Bone marrow (tissue), 2 donors: ENCODE measurements at regions not wholly inside any gene's neighbourhood (a gene's known extent, or its start where the extent isn't known, plus 50 kb on each side); places are given as distances from the start of the nearest gene placed in this dataset.
"Not testable (repeated sequence)": the region's sequence is repeated elsewhere in the genome, so short reads cannot be mapped to it uniquely, and the experiment has no call there.

ENCODE experiments used
- DNase-seq, 2 donors: peaks; one replicate each; lab custom pipeline; 2025; lab: John Stamatoyannopoulos, UW

DNA sequence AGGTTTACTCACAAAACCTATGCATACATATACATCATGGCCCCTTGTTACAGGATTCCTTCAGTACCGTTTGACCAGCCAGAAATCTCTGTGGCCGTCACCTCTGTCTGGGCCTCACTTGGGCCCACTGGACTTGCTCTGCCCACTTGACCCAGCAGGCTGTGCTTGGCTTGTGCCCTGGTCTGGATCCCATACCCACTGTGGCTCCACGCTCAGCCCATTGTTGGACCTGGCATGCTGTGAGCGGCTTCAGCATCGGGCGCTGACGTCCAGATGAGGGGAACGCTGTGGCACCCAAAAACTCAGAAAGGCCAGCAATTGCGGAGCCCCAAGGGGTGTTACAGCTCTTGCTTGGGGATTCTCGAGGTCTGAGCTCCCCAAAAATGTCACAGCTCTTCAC is 733.6 kb downstream of the PLOD2 start:
- DNase-seq: no peak

DNA sequence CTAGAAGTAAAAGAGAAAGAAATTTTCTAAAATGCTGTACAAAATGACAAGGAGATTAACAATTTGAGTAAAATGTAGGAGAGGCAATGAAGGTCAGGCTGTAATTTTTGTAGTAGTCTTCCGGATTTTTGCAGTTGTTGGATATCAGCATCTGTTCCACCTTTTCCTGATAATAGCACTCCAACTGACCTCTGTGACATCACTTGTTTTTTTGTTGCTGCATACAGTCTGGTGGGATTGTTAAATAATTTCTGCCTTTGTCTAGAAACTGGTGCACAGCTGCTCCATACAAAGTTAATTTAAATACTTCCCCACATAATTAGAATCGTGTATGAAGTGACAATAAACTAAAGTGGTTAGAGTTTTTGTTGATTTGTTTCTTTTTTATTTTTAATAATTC is 731.4 kb downstream of the PLOD2 start:
- no peak for DNase-seq

DNA sequence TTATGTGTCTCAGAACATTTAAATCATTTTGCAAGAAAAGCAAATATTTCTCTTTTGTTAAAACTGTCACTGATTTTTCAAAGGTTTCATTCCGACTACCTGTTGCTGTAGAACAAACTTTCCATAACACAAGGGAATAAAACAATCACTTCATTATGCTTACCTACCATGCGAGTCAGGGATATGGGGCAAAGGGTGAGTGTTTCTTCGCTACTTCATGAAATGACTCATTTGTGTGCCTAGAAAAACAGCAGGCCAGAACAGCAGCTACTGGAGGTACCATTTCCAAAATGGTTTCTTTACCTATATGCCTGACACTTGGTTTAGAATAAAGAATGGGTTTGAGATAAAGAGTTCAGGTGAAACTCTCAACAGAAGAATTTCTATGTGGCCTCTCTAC is 712.5 kb downstream of the PLOD2 start:
- DNase-seq: no peak

DNA sequence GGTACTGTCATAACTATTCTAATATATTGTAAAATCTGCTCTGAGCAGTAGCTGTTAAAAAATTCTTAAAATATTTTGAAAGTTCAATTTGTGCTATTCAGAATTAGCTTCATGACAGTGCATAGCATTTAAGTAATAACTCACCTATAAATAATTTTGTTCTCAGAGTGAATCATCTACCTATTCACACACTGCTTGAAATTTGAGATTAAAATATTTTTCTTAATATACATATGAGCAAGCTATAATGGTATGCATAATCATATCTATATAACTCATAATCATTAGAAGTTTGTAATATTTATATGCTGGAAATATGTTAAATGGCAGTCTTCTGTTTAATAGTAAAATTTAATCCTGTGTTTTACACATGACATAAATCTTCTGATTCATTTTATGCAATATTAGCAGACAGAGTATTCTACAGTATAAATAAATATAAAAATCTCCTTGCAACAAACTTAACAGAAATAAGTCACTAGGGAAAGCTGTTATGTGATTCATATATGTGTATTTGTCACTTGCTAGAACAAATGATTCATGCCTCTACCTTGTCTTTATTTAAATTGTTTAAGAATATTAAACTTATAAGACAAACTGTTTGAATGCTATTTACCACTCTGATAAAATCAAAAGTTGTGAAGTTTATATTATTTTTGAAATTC is 710.8 kb downstream of the PLOD2 start:
- no peak for DNase-seq

DNA sequence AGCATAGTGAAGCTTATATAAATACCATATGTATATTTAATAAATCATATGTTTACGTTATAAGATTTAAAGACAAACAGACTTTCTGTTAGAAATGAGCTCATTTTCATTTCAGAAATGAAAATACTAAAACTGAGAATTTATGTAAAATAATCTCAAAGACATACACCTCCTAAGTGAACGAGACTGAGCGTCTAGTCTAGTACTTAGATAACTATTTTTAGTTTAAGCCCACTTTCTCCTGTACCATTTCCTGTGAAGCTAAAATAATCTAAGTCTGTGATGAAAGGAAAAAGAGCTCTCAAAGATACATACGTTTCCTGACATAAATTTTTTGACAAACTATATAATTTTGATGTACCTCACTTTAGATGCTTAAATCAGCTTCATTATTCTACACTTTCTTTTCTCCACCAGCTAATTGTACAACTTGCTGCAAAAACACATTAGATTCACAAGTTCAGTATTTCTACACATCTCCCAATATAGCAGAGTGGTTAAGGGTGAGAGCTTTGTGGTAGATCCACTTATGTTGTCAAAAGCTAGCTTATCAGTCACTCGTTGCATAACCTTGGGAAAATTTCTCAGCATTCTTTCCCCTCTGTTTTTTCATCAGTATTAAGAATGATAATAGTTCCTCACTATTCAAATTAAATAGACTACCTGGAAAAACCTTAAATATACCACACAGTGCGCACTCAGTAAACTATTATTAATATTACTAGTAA is 703.0 kb downstream of the PLOD2 start:
- no peak for DNase-seq

DNA sequence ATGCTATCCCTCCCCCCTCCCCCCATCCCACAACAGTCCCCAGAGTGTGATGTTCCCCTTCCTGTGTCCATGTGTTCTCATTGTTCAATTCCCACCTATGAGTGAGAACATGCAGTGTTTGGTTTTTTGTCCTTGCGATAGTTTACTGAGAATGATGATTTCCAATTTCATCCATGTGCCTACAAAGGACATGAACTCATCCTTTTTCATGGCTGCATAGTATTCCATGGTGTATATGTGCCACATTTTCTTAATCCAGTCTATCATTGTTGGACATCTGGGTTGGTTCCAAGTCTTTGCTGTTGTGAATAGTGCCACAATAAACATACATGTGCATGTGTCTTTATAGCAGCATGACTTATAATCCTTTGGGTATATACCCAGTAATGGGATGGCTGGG is 701.3 kb downstream of the PLOD2 start:
- DNase-seq: not testable (repeated sequence)

DNA sequence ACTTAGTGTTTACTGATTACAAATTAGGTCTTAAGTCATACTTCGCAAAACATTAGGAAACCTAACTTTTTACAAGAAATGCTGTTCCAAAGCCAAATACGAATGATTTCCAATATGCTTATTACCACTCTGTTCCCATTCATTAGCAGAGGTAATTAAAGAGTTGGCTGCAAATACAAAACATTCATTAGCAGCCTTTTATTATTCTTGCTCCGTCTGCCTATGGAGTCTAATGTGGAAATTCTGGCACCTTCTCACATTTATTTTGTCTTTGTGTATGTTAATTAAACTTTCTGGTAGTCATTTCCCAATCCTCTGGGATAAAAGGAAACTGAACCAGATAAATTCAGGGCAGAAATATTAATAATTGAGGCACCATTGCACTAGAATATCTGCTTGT is 689.0 kb downstream of the PLOD2 start:
- DNase-seq: no peak

DNA sequence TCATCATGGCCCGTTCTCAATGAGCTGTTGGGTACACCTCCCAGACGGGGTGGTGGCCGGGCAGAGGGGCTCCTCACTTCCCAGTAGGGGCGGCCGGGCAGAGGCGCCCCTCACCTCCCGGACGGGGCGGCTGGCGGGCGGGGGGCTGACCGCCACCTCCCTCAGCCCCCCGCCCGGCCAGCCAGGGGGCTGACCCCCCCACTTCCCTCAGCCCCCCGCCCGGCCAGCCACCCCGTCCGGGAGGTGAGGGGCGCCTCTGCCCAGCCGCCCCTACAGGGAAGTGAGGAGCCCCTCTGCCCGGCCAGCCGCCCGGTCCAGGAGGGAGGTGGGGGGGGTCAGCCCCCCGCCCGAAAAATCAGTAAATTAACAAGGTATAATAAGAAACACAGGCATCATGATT is 678.2 kb downstream of the PLOD2 start:
- DNase-seq: not testable (repeated sequence)

DNA sequence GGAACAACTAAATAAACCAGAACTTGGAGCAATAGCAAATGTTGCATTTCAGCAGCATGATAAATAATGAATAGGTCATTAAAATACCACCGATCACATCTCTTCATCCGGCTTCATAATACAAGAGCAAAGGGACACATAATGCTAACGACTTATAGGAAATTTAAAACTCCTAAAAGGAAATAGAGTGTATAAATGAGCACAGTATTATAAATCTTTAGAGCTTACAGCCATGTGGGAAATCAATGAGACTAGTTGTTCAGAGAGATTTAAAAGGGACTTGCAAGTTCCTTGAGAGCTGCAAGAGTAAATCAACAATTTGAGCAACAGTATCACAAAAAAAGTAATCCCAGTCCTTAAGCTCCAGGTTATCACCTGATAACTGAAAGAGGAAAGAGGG is 677.0 kb downstream of the PLOD2 start:
- DNase-seq: no peak

DNA sequence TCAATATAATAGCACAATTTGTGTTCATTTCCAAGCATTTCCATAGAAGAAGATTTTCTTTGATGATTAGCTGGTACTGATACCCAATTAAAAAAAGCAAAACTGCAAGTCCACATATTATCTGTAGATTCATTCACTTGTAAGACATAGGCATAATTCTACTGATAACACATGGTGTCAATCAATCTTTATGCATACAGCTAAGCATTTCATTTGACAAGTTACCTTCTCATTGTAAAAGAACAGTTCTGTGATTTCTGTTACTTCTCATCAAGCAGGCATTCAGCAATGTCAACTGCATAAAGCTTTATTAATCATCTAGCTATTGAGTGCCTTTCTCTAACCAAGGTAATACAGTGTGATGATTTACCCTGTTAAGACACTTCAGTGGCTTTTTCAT is 672.0 kb downstream of the PLOD2 start:
- no peak for DNase-seq

DNA sequence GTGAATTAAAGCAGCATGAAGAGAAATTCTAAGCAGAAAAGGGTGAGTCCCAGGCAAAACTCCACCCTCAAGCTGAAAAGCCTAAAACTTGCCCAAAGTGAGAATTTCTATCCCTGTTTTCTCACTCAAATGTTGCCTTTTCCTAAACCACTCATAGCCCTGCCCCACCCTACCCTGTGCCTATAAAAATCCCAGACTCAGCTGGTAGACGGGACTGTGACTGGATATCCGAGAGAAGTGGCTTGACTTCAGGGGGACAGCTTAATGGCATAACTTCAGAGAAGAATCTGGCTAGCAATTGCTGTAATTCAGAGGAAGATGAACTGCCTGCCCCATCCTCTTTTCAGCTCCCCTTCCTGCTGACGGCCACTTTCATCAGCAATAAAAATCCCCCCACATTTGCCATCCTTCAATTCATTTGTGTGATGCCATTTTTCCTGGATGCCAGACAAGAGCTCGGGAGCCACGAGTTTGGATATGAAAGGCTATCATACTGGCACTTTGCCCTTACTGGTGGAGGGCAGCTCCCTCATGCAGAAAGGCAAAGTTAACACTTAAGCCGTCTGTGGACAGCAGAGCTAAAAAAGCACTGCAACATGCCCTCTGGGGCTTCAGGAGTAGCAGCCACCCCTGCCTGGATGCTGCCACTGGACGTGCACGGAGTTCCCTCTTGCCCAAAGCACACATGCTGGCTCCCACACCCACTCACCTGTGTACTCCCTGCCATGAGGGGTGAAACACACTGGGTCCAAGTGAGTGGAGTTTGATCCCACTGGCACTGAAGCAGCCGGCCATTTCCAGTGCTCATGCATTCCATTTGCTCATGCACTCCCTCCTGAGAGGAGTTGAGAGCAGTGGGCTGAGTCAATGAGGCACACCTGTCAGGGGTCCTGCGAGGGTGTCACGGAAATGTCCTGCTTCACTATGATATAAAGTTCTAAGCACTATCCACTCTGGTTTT is 670.6 kb downstream of the PLOD2 start:
- no peak for DNase-seq

DNA sequence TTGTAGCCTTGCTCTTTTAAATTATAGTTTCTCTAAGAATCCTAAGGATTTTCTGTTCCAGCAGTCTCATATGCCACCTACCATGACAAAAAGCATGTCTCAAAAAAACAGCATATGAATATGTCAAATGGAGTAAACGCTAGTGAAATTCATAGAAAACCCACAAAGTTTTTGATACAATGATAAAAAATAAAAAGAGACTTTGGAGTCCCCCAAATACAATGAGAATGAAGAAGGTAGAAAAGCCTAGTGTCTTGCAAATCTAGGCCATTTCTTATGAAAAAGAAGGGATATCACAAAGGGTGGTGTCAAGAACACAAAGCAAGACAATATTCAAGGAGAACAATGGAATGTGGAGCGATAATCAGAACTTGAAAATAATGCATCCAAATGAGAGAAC is 668.5 kb downstream of the PLOD2 start:
- no peak for DNase-seq

DNA sequence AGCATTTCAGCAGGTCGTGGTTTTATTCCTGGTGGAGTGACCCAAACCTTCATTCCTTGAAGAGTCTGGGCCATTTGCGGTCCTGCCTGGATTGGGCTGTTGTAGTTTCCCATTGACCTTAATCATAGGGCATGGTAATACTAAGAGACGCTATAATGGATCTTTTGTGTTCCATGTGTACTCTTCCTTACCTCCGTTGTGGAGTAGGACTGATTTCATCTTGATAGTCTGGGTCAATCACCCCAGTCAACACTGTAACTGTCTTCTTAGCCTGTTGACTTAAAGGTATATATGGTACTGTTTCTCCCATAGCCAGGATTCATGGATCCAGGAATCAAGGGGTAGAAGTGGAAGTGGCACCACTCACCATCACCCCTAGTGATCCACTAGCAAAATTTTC is 643.6 kb downstream of the PLOD2 start:
- not testable (repeated sequence) for DNase-seq

DNA sequence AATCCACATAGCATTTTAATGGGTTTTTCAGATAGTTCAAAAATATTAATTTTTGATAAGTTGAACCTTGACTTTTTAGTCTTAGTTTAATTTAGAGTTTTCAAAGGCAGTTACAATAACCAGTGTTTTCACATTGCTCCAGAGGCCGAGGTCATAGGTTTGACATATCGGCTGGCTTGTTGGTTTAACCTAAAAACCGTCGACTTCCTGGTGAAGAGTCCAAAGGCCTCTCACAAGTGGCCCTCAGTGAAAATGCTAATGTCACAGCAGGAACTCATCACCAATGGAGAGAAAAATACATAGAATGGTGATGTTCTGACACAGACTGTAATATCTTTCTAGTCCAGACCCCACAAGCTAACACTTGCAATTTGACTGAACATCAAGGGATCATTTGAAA is 642.3 kb downstream of the PLOD2 start:
- DNase-seq: no peak

DNA sequence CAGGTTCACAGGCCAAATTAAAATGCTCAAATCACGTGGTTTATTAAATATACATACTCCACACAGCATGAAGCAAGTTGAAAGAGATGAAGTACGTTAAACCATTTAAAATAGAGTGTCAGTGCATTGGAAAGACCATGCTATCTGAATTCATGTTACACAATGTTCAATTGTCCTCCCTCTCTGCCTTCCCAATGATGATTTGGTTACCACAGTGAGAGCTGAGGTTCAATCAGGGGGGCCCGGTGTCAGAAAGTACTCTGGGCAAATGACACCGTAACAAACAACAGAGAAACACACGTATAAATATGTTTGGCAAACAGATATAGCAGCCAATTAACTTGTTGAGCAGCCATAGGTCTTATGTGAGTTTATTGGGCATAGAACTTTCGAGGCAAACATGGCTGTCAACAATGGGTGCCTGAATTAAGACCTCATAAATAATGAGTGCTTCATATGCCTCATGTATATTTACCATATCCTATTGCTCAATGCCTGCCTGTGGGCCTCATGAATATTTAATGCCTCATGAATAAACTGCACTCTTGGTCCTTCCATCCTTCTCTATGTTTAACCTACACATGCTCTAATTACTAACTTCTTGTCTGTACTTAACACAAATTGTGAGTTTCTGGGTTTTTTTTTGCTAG is 641.5 kb downstream of the PLOD2 start:
- DNase-seq: no peak

DNA sequence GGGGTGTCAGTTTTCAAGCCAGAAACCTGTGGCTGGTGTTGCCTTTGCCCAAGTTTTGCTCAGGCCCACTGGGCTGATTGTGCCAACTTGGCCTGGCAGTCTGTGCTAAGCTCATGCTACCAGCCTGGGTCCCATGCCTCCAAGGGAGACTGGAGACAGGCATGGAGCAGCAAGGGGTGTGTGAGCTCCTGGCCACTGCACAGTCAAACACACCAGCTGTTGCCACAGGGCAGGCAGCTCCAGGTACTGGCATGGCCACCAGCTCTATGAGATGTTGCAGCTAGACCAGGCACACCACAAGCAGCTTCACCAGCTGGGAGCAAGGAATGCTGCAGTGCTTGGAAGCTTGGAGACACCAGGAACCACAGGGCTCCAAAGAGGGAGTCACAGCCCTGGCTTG is 638.8 kb downstream of the PLOD2 start:
- DNase-seq: no peak

DNA sequence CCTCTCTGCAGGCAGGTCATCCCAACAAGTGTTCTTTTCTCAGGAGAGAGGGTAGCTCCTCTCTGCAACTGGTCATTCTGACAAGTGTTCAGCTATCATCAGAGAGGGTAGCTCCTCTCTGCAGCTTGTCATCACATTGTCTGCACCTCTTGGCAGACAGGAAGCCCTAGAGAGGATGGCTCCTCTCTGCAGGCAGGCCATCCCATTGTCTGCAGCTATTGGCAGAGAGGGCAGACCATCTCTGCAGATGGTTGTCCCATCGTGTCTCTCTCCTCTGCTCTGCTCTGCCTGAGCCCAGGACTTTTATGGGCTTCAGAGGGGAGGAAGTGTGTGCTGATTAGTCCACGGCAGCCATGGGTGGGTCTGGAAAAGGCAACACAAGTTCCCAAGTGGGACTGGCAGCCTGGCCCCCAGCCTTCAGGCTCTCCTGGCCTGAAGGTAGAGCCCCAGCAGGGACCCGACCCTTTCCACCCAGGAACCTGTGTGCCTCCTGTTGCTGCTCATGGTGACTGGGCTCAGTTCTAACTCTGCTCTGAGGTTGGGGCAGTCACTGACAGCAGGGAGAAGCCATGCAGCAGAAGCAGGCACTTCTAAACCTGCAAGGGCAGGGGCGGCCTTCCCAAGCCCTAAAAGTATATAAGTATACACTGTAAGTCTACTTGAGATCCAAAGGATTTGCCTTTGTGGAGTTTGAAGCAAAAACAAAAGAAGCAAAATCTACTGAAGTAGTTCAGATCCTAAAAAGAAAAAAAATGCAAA is 637.9 kb downstream of the PLOD2 start:
- DNase-seq: no peak

DNA sequence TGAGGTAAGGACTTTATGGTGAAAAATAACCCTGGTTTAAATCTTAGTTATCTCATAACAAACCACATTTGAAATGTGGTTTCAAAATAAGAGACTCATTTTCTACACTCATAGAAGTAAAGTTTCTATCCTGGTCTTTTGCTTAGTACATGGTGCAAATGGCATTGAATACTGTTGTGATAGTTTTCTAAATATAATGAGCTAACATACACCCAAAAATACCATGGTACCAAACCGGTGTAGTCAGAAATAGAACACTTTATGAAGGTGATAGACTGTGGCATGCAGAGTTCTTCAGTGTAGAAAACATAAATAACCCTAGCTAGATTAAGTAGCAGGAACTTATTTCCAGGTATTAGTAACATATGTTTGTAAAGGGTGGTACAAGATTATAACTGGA is 629.4 kb downstream of the PLOD2 start:
- DNase-seq: no peak

DNA sequence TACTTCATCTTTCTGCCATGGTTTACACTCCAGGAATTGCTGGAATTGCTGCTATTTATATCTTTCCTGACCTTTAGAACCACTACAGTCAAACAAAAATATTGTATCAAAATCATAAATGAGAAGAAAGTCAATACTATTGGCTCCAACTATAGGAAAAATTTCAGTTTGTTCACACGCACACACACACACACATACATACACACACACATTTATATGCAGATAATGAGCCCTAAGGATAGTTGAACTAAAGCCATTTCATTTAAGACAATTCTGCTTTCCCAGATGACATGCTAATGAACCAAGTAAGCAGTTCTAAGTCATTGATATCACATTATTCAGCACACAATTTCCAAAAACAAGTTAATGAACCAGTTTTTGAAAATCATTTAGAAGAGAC is 627.3 kb downstream of the PLOD2 start:
- no peak for DNase-seq

DNA sequence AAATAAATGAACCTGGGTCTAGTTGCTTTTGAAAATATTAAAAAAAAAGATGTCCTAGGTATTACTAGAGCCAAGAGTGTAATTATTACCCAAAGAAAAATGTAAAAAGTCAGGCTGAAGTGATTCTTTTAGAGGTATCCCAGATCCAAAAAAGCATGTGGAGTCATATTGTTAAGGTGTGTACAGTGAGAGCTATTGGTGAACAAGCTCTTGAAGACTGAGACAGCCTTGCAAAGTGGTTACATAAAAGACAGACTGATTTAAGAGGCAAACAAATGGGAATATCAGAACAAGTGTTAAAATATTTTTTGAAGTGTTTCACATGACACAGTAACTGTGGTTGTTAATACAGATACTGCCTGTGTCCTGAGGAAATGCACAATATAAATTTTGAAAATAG is 624.5 kb downstream of the PLOD2 start:
- no peak for DNase-seq

DNA sequence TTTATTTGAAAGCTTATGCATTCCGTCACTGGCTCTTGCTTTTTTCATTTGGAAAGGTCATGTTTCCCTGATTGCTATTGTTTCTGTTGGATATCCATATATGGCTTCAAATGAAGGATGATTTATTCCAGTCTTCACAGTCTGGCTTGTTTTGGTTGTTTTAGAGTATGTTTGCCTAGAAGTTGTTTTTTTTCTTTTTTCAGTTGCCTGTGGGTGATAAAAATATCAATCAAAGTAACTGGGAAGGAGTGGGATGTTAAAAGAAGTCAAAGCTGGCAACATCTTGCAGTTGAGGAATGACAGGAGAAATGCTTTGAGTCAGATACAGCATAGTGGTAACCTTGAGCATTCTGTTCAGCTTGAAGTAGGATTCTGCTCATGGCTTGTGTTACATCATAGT is 610.5 kb downstream of the PLOD2 start:
- DNase-seq: no peak

DNA sequence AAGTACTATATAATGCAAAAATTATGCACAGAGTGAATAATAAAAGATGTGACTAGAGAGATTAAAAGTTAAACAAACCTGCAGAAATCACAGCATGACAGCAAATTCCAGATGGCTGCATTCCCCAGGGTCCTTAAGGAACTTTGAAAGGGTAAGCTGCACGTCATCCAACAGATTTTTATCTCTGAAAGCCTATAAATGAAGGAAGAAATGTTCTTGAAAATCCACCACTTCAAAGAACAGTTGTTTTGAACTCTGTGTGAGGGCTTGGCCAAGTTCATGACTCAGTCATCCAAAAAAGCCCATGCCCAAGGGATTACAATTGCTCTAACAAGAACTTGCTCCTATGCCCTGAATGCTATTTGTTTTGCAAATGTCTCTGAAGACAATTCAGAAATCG is 603.6 kb downstream of the PLOD2 start:
- DNase-seq: no peak
